ENCODE measurements at regions not wholly inside any gene's neighbourhood (a gene's known extent, or its start where the extent isn't known, plus 50 kb on each side); places are given as distances from the start of the nearest gene placed in this dataset.

- TF ChIP-seq CTCF (IDR thresholded peaks at IDR 0.05), result no peak
- no peak for TF ChIP-seq EZH2 (IDR thresholded peaks at IDR 0.05)
Observed at GRCh38 chr17:36730095-36730808, 128.9 kb downstream of the MRM1 start.

Measured in neural progenitor cell (in vitro differentiated cells).